Gastrocnemius medialis (tissue), 4 donors: ENCODE measurements at regions not wholly inside any gene's neighbourhood (a gene's known extent, or its start where the extent isn't known, plus 50 kb on each side); places are given as distances from the start of the nearest gene placed in this dataset.

ENCODE experiments used
- ATAC-seq, 2 donors: fragments of 150-250 bp; one replicate each; pipeline ENCODE4 v1.9.1; 2016
- DNase-seq, 2 donors: peaks; one replicate each; pipeline ENCODE4 v3.0.0-alpha.2; 2019
- H3K27ac ChIP-seq, 4 donors: fragments of 200-600 bp; sonication (generic); 1 replicate in 1 of 4; 2 replicates in 3 of 4; pipeline ENCODE4 v1.5.1; 2016 to 2018; ENCODE audit warnings: mild to moderate bottlenecking in 2 of 4, moderate library complexity in 1 of 4
- H3K27me3 ChIP-seq, 3 donors: fragments of 200-600 bp; sonication (generic) in 2 of 3; 1 replicate in 1 of 3; 2 replicates in 2 of 3; pipeline versions ENCODE4 v1.5.1 to v1.6.0; 2016 to 2019; ENCODE audit warnings: mild to moderate bottlenecking in 1 of 3, moderate library complexity in 1 of 3
- H3K36me3 ChIP-seq, 2 donors: fragments of 200-600 bp; sonication (generic) in 1 of 2; one replicate each; pipeline ENCODE4 v1.5.1; 2017 to 2018
- H3K4me1 ChIP-seq, 2 donors: fragments of 200-600 bp; sonication (generic) in 1 of 2; one replicate each; pipeline ENCODE4 v1.5.1; 2016 to 2017; ENCODE audit warnings: mild to moderate bottlenecking in 2 of 2
- H3K4me3 ChIP-seq, 4 donors: fragments of 200-600 bp; sonication (generic) in 3 of 4; 1 replicate in 1 of 4; 2 replicates in 3 of 4; pipeline ENCODE4 v1.5.1; 2016 to 2019; ENCODE audit warnings: mild to moderate bottlenecking in 2 of 4
- H3K9me3 ChIP-seq, 3 donors: fragments of 200-600 bp; sonication (generic) in 2 of 3; 1 replicate in 1 of 3; 2 replicates in 2 of 3; pipeline ENCODE4 v1.5.1; 2016 to 2019
- POLR2A ChIP-seq, 2 donors: fragments of 450-650 bp; IDR thresholded peaks; one replicate each; pipeline ENCODE4 v1.6.1; 2017; ENCODE audit warnings: antibody characterized with exemption in 2 of 2, mild to moderate bottlenecking in 2 of 2, moderate library complexity in 2 of 2
- in situ Hi-C, 4 donors: fragments of 200-750 bp; cut with MboI; loops; one replicate each; pipeline versions ENCODE4 v1.15.0 to v1.8.0; 2017; ENCODE audit warnings: low sequenced_read_pairs in 4 of 4
- intact Hi-C: fragments of 100-400 bp; cut with DNase I; formaldehyde crosslinking; loops from one replicate; pipeline ENCODE4 v1.15.1; 2023; ENCODE audit warnings: low total_unique reads
- TF ChIP-seq, protein P1 (sequence below), 5 experiments: fragments of 450-650 bp in 3 of 5; fragments of 200-600 bp in 2 of 5; sonication (generic) in 2 of 5; IDR thresholded peaks in 4 of 5; conservative IDR thresholded peaks in 1 of 5; 1 replicate in 4 of 5; 2 replicates in 1 of 5; pipeline ENCODE4 v1.5.1; 2016 to 2019; ENCODE audit warnings: antibody characterized with exemption in 5 of 5, mild to moderate bottlenecking in 3 of 5, moderate library complexity in 3 of 5

DNA sequence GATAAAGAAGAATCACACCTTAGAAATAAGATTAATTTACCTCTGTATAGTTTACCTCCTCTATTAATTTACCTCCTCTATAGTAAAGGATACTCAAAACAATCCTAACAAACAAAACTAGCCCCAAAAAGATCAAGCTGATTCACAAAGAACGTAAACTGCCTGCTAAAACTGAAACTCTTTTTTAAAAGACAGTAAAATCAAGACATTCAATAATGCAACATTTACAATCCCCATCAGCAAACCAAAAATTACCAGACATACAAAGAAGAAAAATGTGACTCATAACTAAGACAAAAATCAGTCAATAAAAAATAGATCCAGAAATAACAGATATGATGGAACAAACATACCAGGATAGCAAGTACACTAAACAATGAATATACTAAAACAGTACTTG lies 215.7 kb downstream of the ZEB2 start:
- ATAC-seq (no peak), DNase-seq (no peak)
- in situ Hi-C loops (no loop called here), intact Hi-C loops (no loop called here)
- Histone ChIP-seq H3K27ac (no peak overlapping the region), H3K9me3 (no peaks in the 10 kb centered on the region), H3K4me1 (no peaks in the 10 kb centered on the region), H3K27me3 (no peaks in the 10 kb centered on the region), H3K36me3 (no peaks in the 10 kb centered on the region), H3K4me3 (no peak overlapping the region)
- TF ChIP-seq, protein P1, sequence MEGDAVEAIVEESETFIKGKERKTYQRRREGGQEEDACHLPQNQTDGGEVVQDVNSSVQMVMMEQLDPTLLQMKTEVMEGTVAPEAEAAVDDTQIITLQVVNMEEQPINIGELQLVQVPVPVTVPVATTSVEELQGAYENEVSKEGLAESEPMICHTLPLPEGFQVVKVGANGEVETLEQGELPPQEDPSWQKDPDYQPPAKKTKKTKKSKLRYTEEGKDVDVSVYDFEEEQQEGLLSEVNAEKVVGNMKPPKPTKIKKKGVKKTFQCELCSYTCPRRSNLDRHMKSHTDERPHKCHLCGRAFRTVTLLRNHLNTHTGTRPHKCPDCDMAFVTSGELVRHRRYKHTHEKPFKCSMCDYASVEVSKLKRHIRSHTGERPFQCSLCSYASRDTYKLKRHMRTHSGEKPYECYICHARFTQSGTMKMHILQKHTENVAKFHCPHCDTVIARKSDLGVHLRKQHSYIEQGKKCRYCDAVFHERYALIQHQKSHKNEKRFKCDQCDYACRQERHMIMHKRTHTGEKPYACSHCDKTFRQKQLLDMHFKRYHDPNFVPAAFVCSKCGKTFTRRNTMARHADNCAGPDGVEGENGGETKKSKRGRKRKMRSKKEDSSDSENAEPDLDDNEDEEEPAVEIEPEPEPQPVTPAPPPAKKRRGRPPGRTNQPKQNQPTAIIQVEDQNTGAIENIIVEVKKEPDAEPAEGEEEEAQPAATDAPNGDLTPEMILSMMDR (IDR thresholded peaks at IDR 0.05 in 4 of 5, conservative IDR thresholded peaks at IDR 0.05 in 1 of 5): no peak
- TF ChIP-seq POLR2A (IDR thresholded peaks at IDR 0.05): no peak

DNA sequence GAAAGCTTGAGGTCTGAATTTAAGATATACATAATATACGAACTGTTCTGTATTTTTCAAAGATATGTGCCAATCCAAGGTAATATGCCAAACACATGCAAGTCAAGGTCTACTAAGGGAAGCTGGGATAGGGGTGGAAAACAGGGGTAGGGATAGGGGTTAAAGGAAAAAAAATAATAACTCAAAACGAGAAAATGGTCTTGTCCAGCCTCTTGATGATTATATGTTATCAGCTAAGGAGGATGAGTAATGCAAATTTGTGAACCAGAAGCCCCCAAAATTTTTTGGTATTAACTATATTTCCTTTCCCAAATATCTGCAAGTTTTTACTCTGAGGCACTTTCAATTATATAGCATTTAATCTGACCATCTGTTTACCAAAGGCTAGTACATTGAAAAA lies 219.3 kb downstream of the ZEB2 start:
- intact Hi-C loops (no loop called here), in situ Hi-C loops (no loop called here)
- no peaks in the 10 kb centered on the region for H3K9me3 ChIP-seq
- no peaks in the 10 kb centered on the region for H3K4me1 ChIP-seq
- H3K27me3 ChIP-seq: no peaks in the 10 kb centered on the region
- DNase-seq (no peak), ATAC-seq (no peak)
- H3K36me3 ChIP-seq: no peaks in the 10 kb centered on the region
- H3K27ac ChIP-seq: no peak overlapping the region
- no peak overlapping the region for H3K4me3 ChIP-seq
- no peak for TF ChIP-seq POLR2A (IDR thresholded peaks at IDR 0.05)
- TF ChIP-seq, protein P1 (IDR thresholded peaks at IDR 0.05 in 4 of 5, conservative IDR thresholded peaks at IDR 0.05 in 1 of 5): no peak

DNA sequence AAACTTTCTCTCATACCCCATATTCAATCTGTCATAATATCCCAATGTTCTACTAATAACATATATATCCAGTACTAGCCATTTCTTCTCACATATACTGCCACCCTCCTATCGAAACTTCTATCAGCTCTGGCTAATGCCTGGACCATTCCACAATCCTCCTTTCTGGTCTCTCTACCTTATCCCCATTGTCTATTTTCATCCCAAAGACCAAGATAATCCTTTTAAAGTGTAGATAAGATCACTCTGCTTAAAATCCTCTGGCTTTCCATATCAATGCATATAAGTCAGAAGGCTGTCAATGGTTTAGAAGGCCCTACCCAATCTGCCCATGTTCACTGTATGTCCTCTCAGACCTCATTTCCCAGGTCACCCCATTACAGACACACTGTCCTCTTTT lies 229.6 kb downstream of the ZEB2 start:
- DNase-seq: no peak
- H3K36me3 ChIP-seq: no peaks in the 10 kb centered on the region
- H3K4me3 ChIP-seq: no peak overlapping the region
- in situ Hi-C loops: no loop called here
- intact Hi-C loops: no loop called here
- no peak overlapping the region for H3K27ac ChIP-seq
- TF ChIP-seq, protein P1 (IDR thresholded peaks at IDR 0.05 in 4 of 5, conservative IDR thresholded peaks at IDR 0.05 in 1 of 5): no peak
- no peak for TF ChIP-seq POLR2A (IDR thresholded peaks at IDR 0.05)
- no peaks in the 10 kb centered on the region for H3K9me3 ChIP-seq
- H3K27me3 ChIP-seq: no peaks in the 10 kb centered on the region
- no peaks in the 10 kb centered on the region for H3K4me1 ChIP-seq
- ATAC-seq: no peak

DNA sequence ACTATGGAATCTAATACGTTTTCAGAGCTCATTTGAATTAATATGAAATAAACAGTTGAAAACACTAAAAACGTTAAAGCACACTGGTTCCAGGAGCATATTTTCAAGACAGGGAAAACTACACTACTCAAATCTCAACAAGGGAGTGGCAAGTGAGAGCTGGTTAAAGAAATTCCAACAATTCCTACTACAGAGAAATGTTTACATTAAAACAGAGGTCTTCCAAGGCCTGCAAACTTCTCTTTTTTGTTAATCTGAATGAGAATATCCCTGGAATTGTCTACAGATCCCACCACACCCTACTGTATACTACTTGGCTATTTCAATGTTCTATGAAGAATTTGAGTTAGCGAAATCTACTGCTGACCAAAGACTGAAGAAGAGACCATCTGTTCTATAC lies 231.5 kb downstream of the ZEB2 start:
- no peak for DNase-seq
- no peaks in the 10 kb centered on the region for H3K4me1 ChIP-seq

DNA sequence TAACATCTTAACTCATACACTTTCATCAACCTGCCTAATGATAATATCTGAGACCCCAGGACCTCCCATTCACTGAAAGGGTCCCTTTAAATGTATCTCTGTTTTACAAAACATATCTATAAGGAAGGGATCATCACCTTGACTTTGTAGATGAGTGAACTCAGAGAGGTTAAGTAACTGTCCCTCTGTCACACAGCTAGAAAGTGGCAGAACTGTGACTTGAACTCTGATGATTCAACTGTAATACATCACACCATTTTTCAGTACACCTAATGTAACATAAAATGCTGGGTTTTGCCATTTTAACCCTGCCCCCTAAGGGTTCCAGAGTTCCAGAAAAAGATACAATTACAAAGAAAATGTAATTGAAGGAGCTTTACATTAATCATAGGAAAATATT lies 234.6 kb downstream of the ZEB2 start:
- no peak for ATAC-seq

More for the DNA sequence above, 231.5 kb downstream of the ZEB2 start:
- no peaks in the 10 kb centered on the region for H3K27me3 ChIP-seq
- no peaks in the 10 kb centered on the region for H3K9me3 ChIP-seq
- in situ Hi-C loops: no loop called here
- no peak for ATAC-seq
- H3K4me3 ChIP-seq: no peak overlapping the region
- no peaks in the 10 kb centered on the region for H3K36me3 ChIP-seq
- intact Hi-C loops: no loop called here
- no peak overlapping the region for H3K27ac ChIP-seq
- TF ChIP-seq, protein P1 (IDR thresholded peaks at IDR 0.05 in 4 of 5, conservative IDR thresholded peaks at IDR 0.05 in 1 of 5): no peak
- no peak for TF ChIP-seq POLR2A (IDR thresholded peaks at IDR 0.05)

More for the DNA sequence above, 234.6 kb downstream of the ZEB2 start:
- Histone ChIP-seq H3K4me1 (no peaks in the 10 kb centered on the region), H3K4me3 (no peak overlapping the region), H3K9me3 (no peaks in the 10 kb centered on the region), H3K27me3 (no peaks in the 10 kb centered on the region), H3K36me3 (no peaks in the 10 kb centered on the region), H3K27ac (no peak overlapping the region)
- no peak for DNase-seq
- no peak for TF ChIP-seq POLR2A (IDR thresholded peaks at IDR 0.05)
- TF ChIP-seq, protein P1 (IDR thresholded peaks at IDR 0.05 in 4 of 5, conservative IDR thresholded peaks at IDR 0.05 in 1 of 5): no peak
- in situ Hi-C loops: no loop called here
- intact Hi-C loops: no loop called here
